WTC11 (cell line): ENCODE measurements at regions not wholly inside any gene's neighbourhood (a gene's known extent, or its start where the extent isn't known, plus 50 kb on each side); places are given as distances from the start of the nearest gene placed in this dataset.

Experiments used
- CBFB ChIP-seq: sonication (generic); formaldehyde crosslinking; IDR thresholded peaks from 2 replicates; pipeline ENCODE4 v1.8.1; 2022; ENCODE audit warnings: mild to moderate bottlenecking, low read depth, missing genetic modification reagents
- ELF4 ChIP-seq: sonication (generic); formaldehyde crosslinking; IDR thresholded peaks from 2 replicates; pipeline ENCODE4 v1.8.1; 2022; ENCODE audit warnings: low read depth, mild to moderate bottlenecking, moderate library complexity, missing genetic modification reagents
- NR1H2 ChIP-seq: sonication (generic); formaldehyde crosslinking; IDR thresholded peaks from 2 replicates; pipeline ENCODE4 v1.9.0; 2021; ENCODE audit warnings: mild to moderate bottlenecking, moderate library complexity, missing genetic modification reagents
- SMAD3 ChIP-seq: sonication (generic); formaldehyde crosslinking; IDR thresholded peaks from 2 replicates; pipeline ENCODE4 v1.8.0; 2022; ENCODE audit warnings: missing genetic modification reagents, mild to moderate bottlenecking, borderline replicate concordance
- ZBTB21 ChIP-seq: sonication (generic); formaldehyde crosslinking; IDR thresholded peaks from 2 replicates; pipeline ENCODE4 v1.8.1; 2023; ENCODE audit warnings: mild to moderate bottlenecking, missing genetic modification reagents, borderline replicate concordance
- ZBTB43 ChIP-seq: sonication (generic); formaldehyde crosslinking; IDR thresholded peaks from 2 replicates; pipeline ENCODE4 v1.8.1; 2023; ENCODE audit warnings: mild to moderate bottlenecking, missing genetic modification reagents
- ZNF416 ChIP-seq: fragments of 250-450 bp; sonication (Bioruptor Pico); IDR thresholded peaks from 2 replicates; pipeline ENCODE4 v1.9.0; 2021; ENCODE audit warnings: mild to moderate bottlenecking, inconsistent platforms
- TF ChIP-seq, protein P1 (sequence below): sonication (generic); formaldehyde crosslinking; IDR thresholded peaks from 2 replicates; pipeline ENCODE4 v1.8.1; 2023; ENCODE audit warnings: mild to moderate bottlenecking, moderate library complexity, missing genetic modification reagents
- TF ChIP-seq, protein P2 (sequence below): fragments of 200-600 bp; IDR thresholded peaks from 2 replicates; pipeline ENCODE4 v1.8.0; 2022; ENCODE audit warnings: antibody characterized with exemption
- TF ChIP-seq, protein P3 (sequence below): sonication (generic); formaldehyde crosslinking; IDR thresholded peaks from 2 replicates; pipeline ENCODE4 v1.8.0; 2022; ENCODE audit warnings: mild to moderate bottlenecking, missing genetic modification reagents
- TF ChIP-seq, protein P4 (sequence below): sonication (generic); formaldehyde crosslinking; IDR thresholded peaks from 2 replicates; pipeline ENCODE4 v1.8.0; 2022; ENCODE audit warnings: mild to moderate bottlenecking, missing genetic modification reagents

GRCh38 chr18:25679491-25679890 is 327.5 kb upstream of the ZNF521 start:
- TF ChIP-seq NR1H2 (CRISPR knock-in tag) (no peak), ELF4 (CRISPR knock-in tag) (no peak), ZNF416 (CRISPR knock-in tag) (no peak), ZBTB21 (CRISPR knock-in tag) (no peak), CBFB (CRISPR knock-in tag) (no peak), SMAD3 (CRISPR knock-in tag) (no peak), ZBTB43 (CRISPR knock-in tag) (no peak)
- TF ChIP-seq, protein P1, sequence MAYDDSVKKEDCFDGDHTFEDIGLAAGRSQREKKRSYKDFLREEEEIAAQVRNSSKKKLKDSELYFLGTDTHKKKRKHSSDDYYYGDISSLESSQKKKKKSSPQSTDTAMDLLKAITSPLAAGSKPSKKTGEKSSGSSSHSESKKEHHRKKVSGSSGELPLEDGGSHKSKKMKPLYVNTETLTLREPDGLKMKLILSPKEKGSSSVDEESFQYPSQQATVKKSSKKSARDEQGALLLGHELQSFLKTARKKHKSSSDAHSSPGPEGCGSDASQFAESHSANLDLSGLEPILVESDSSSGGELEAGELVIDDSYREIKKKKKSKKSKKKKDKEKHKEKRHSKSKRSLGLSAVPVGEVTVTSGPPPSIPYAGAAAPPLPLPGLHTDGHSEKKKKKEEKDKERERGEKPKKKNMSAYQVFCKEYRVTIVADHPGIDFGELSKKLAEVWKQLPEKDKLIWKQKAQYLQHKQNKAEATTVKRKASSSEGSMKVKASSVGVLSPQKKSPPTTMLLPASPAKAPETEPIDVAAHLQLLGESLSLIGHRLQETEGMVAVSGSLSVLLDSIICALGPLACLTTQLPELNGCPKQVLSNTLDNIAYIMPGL (CRISPR knock-in tag): no peak
- TF ChIP-seq, protein P2, sequence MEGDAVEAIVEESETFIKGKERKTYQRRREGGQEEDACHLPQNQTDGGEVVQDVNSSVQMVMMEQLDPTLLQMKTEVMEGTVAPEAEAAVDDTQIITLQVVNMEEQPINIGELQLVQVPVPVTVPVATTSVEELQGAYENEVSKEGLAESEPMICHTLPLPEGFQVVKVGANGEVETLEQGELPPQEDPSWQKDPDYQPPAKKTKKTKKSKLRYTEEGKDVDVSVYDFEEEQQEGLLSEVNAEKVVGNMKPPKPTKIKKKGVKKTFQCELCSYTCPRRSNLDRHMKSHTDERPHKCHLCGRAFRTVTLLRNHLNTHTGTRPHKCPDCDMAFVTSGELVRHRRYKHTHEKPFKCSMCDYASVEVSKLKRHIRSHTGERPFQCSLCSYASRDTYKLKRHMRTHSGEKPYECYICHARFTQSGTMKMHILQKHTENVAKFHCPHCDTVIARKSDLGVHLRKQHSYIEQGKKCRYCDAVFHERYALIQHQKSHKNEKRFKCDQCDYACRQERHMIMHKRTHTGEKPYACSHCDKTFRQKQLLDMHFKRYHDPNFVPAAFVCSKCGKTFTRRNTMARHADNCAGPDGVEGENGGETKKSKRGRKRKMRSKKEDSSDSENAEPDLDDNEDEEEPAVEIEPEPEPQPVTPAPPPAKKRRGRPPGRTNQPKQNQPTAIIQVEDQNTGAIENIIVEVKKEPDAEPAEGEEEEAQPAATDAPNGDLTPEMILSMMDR: no peak
- TF ChIP-seq, protein P3, sequence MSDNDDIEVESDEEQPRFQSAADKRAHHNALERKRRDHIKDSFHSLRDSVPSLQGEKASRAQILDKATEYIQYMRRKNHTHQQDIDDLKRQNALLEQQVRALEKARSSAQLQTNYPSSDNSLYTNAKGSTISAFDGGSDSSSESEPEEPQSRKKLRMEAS (CRISPR knock-in tag): no peak
- TF ChIP-seq, protein P4, sequence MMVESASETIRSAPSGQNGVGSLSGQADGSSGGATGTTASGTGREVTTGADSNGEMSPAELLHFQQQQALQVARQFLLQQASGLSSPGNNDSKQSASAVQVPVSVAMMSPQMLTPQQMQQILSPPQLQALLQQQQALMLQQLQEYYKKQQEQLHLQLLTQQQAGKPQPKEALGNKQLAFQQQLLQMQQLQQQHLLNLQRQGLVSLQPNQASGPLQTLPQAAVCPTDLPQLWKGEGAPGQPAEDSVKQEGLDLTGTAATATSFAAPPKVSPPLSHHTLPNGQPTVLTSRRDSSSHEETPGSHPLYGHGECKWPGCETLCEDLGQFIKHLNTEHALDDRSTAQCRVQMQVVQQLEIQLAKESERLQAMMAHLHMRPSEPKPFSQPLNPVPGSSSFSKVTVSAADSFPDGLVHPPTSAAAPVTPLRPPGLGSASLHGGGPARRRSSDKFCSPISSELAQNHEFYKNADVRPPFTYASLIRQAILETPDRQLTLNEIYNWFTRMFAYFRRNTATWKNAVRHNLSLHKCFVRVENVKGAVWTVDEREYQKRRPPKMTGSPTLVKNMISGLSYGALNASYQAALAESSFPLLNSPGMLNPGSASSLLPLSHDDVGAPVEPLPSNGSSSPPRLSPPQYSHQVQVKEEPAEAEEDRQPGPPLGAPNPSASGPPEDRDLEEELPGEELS: no peak
